Natural killer cell (primary cell): ENCODE measurements at regions not wholly inside any gene's neighbourhood (a gene's known extent, or its start where the extent isn't known, plus 50 kb on each side); places are given as distances from the start of the nearest gene placed in this dataset.

ENCODE experiments used
- ATAC-seq, 3 donors: fragments of 150-1000 bp in 2 of 3; fragments of 200-7000 bp in 1 of 3; cut with Tn5 transposase; 1 replicate in 1 of 3; 2 replicates in 2 of 3; pipeline ENCODE4 v1.10.0; 2021; ENCODE audit warnings: mild to moderate bottlenecking in 2 of 3, moderate library complexity in 2 of 3
- DNase-seq, 2 donors: peaks; one replicate each; pipeline versions ENCODE4 v3.0.0 to v3.0.0-alpha.2; 2013 to 2021; ENCODE audit warnings: mixed read lengths in 1 of 2
- H3K27ac ChIP-seq: one replicate; pipeline ENCODE4 v1.5.1; 2013; ENCODE audit warnings: mild to moderate bottlenecking, low read length
- H3K27me3 ChIP-seq: one replicate; pipeline ENCODE4 v1.6.1; 2013; ENCODE audit warnings: low read length; ENCODE audit not compliant: control insufficient read depth, insufficient read depth
- H3K36me3 ChIP-seq: one replicate; pipeline ENCODE4 v1.6.1; 2013; ENCODE audit warnings: low read length; ENCODE audit not compliant: control insufficient read depth, insufficient read depth
- H3K4me1 ChIP-seq: one replicate; pipeline ENCODE4 v1.6.1; 2013; ENCODE audit warnings: low read length; ENCODE audit not compliant: control insufficient read depth, insufficient read depth
- H3K4me3 ChIP-seq: one replicate; pipeline ENCODE4 v1.5.1; 2013; ENCODE audit warnings: low read length
- H3K9me3 ChIP-seq: one replicate; pipeline ENCODE4 v1.6.1; 2013; ENCODE audit warnings: low read length; ENCODE audit not compliant: control insufficient read depth, insufficient read depth
- H3K27ac Mint-ChIP-seq, 2 donors: one replicate each; pipeline ENCODE4 v1.8.0; 2022; ENCODE audit warnings: mild to moderate bottlenecking in 2 of 2, mixed read lengths in 2 of 2, moderate library complexity in 1 of 2
- H3K27me3 Mint-ChIP-seq, 2 donors: one replicate each; pipeline ENCODE4 v1.8.0; 2022; ENCODE audit warnings: low read depth in 2 of 2, mixed read lengths in 2 of 2
- H3K36me3 Mint-ChIP-seq: one replicate; pipeline ENCODE4 v1.8.0; 2022; ENCODE audit warnings: mixed read lengths
- H3K4me1 Mint-ChIP-seq, 2 donors: one replicate each; pipeline ENCODE4 v1.8.0; 2022; ENCODE audit warnings: mixed read lengths in 2 of 2
- H3K4me3 Mint-ChIP-seq: one replicate; pipeline ENCODE4 v1.8.0; 2022; ENCODE audit warnings: mild to moderate bottlenecking, moderate library complexity, mixed read lengths
- H3K9me3 Mint-ChIP-seq, 2 donors: one replicate each; pipeline ENCODE4 v1.8.0; 2022; ENCODE audit warnings: mixed read lengths in 2 of 2
- CTCF ChIP-seq: fragments of 200-600 bp; IDR thresholded peaks from one replicate; pipeline ENCODE4 v1.8.0; 2022; ENCODE audit warnings: antibody characterized with exemption
- WGBS: methylation state at CpG from one replicate; pipeline ENCODE4 v1.1.7; 2013; ENCODE audit warnings: missing lambda C conversion rate; ENCODE audit not compliant: insufficient coverage; 5-methylcytosine and 5-hydroxymethylcytosine counted together
- intact Hi-C: fragments of 100-400 bp; cut with micrococcal nuclease; formaldehyde crosslinking; loops from one replicate; pipeline ENCODE4 v1.14.2; 2022

GRCh38 chr16:5971924-5972323 lies 874.3 kb upstream of the EEF2KMT start:
- Mint-ChIP-seq H3K4me1 (no peaks in the 10 kb centered on the region), H3K27me3 (no peaks in the 10 kb centered on the region), H3K9me3 (peaks cover 4 to 8% of the 10 kb centered on the region in 2 donors), H3K36me3 (no peaks in the 10 kb centered on the region), H3K27ac (no peak overlapping the region), H3K4me3 (no peak overlapping the region)
- Histone ChIP-seq H3K27me3 (no peaks in the 10 kb centered on the region), H3K4me1 (no peaks in the 10 kb centered on the region), H3K4me3 (no peak overlapping the region), H3K36me3 (no peaks in the 10 kb centered on the region), H3K9me3 (peaks cover 3% of the 10 kb centered on the region), H3K27ac (no peak overlapping the region)
- no peak for TF ChIP-seq CTCF
- DNase-seq: no peak
- WGBS: 84% methylated on average over 2 of the region's 2 CpGs
- intact Hi-C loops: no loop called here
- ATAC-seq: no peak

- Histone ChIP-seq H3K4me1 (no peaks in the 10 kb centered on the region), H3K36me3 (no peaks in the 10 kb centered on the region), H3K4me3 (no peak overlapping the region), H3K27me3 (no peaks in the 10 kb centered on the region), H3K9me3 (peaks cover 3% of the 10 kb centered on the region), H3K27ac (no peak overlapping the region)
- Mint-ChIP-seq H3K9me3 (peaks cover 4 to 8% of the 10 kb centered on the region in 2 donors), H3K4me1 (no peaks in the 10 kb centered on the region), H3K27me3 (no peaks in the 10 kb centered on the region), H3K4me3 (no peak overlapping the region), H3K27ac (no peak overlapping the region), H3K36me3 (no peaks in the 10 kb centered on the region)
- TF ChIP-seq CTCF: no peak
- ATAC-seq (no peak), DNase-seq (no peak)
- intact Hi-C loops: no loop called here
- WGBS: 44% methylated on average over 2 of the region's 2 CpGs
Observed at GRCh38 chr16:5971106-5971505, 873.5 kb upstream of the EEF2KMT start.

- no peak for ATAC-seq
- H3K9me3 Mint-ChIP-seq: peaks cover 4 to 11% of the 10 kb centered on the region in 2 donors
- no peaks in the 10 kb centered on the region for H3K4me1 ChIP-seq
- 83% methylated on average over 6 of the region's 7 CpGs for WGBS
- no peak overlapping the region for H3K4me3 Mint-ChIP-seq
- no peak for TF ChIP-seq CTCF
- H3K4me3 ChIP-seq: no peak overlapping the region
- H3K9me3 ChIP-seq: peaks cover 2% of the 10 kb centered on the region
- no peak overlapping the region for H3K27ac Mint-ChIP-seq
- no peaks in the 10 kb centered on the region for H3K36me3 ChIP-seq
- no peak for DNase-seq
- no peaks in the 10 kb centered on the region for H3K4me1 Mint-ChIP-seq
- H3K27me3 Mint-ChIP-seq: no peaks in the 10 kb centered on the region
- intact Hi-C loops: no loop called here
- H3K36me3 Mint-ChIP-seq: no peaks in the 10 kb centered on the region
- H3K27ac ChIP-seq: no peak overlapping the region
- no peaks in the 10 kb centered on the region for H3K27me3 ChIP-seq
Observed at GRCh38 chr16:5966004-5966403, 868.4 kb upstream of the EEF2KMT start.

- DNase-seq (no peak), ATAC-seq (no peak)
- Mint-ChIP-seq H3K36me3 (no peaks in the 10 kb centered on the region), H3K9me3 (peaks cover 4 to 11% of the 10 kb centered on the region in 2 donors), H3K27me3 (no peaks in the 10 kb centered on the region), H3K4me3 (no peak overlapping the region), H3K27ac (no peak overlapping the region), H3K4me1 (no peaks in the 10 kb centered on the region)
- TF ChIP-seq CTCF: no peak
- Histone ChIP-seq H3K27ac (no peak overlapping the region), H3K9me3 (no peaks in the 10 kb centered on the region), H3K4me1 (no peaks in the 10 kb centered on the region), H3K27me3 (no peaks in the 10 kb centered on the region), H3K36me3 (no peaks in the 10 kb centered on the region), H3K4me3 (no peak overlapping the region)
- WGBS: 75% methylated on average over 3 of the region's 3 CpGs
- intact Hi-C loops: no loop called here
Observed at GRCh38 chr16:5965321-5965720, 867.7 kb upstream of the EEF2KMT start.
